ENCODE measurements at regions not wholly inside any gene's neighbourhood (a gene's known extent, or its start where the extent isn't known, plus 50 kb on each side); places are given as distances from the start of the nearest gene placed in this dataset.

- CTCF ChIA-PET, result no interaction called here
- H3K36me3 ChIP-seq (ENCODE audit: control insufficient read depth in 2 of 2, insufficient read depth in 1 of 2, low read length in 2 of 2), result no peaks in the 10 kb centered on the region
- POLR2A ChIA-PET, result no interaction called here
- H3K4me1 ChIP-seq (ENCODE audit: control insufficient read depth, insufficient read depth, low read length), result no peaks in the 10 kb centered on the region
- H3K9me3 ChIP-seq (ENCODE audit: control insufficient read depth, insufficient read depth, low read depth, low read length), result no peaks in the 10 kb centered on the region
- no peak overlapping the region for H3K4me3 ChIP-seq (ENCODE audit: low read depth, low read length)
- no peak overlapping the region for H3K27ac ChIP-seq (ENCODE audit: extremely low read depth, low read depth, low read length)
- TF ChIP-seq KLF10 (tag by site-specific recombination; IDR thresholded peaks at IDR 0.05), result no peak
- no peak for TF ChIP-seq SETDB1 (IDR thresholded peaks at IDR 0.05; ENCODE audit: insufficient read length, low read length)
- no peak for TF ChIP-seq BCL11B (tag by site-specific recombination; IDR thresholded peaks at IDR 0.05; ENCODE audit: low read depth)
- no peak for TF ChIP-seq ZBTB1 (tag by site-specific recombination; IDR thresholded peaks at IDR 0.05)
- TF ChIP-seq, protein P1, sequence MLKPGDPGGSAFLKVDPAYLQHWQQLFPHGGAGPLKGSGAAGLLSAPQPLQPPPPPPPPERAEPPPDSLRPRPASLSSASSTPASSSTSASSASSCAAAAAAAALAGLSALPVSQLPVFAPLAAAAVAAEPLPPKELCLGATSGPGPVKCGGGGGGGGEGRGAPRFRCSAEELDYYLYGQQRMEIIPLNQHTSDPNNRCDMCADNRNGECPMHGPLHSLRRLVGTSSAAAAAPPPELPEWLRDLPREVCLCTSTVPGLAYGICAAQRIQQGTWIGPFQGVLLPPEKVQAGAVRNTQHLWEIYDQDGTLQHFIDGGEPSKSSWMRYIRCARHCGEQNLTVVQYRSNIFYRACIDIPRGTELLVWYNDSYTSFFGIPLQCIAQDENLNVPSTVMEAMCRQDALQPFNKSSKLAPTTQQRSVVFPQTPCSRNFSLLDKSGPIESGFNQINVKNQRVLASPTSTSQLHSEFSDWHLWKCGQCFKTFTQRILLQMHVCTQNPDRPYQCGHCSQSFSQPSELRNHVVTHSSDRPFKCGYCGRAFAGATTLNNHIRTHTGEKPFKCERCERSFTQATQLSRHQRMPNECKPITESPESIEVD (tag by site-specific recombination; IDR thresholded peaks at IDR 0.05), result no peak
- TF ChIP-seq ZNF2 (tag by site-specific recombination; IDR thresholded peaks at IDR 0.05), result no peak
- no peak for TF ChIP-seq PRDM2 (tag by site-specific recombination; IDR thresholded peaks at IDR 0.05; ENCODE audit: borderline replicate concordance)
- TF ChIP-seq, protein P2, sequence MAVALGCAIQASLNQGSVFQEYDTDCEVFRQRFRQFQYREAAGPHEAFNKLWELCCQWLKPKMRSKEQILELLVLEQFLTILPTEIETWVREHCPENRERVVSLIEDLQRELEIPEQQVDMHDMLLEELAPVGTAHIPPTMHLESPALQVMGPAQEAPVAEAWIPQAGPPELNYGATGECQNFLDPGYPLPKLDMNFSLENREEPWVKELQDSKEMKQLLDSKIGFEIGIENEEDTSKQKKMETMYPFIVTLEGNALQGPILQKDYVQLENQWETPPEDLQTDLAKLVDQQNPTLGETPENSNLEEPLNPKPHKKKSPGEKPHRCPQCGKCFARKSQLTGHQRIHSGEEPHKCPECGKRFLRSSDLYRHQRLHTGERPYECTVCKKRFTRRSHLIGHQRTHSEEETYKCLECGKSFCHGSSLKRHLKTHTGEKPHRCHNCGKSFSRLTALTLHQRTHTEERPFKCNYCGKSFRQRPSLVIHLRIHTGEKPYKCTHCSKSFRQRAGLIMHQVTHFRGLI (tag by site-specific recombination; IDR thresholded peaks at IDR 0.05), result no peak
- no peak for TF ChIP-seq REST (tag by site-specific recombination; IDR thresholded peaks at IDR 0.05)
- TF ChIP-seq ZNF544 (tag by site-specific recombination; IDR thresholded peaks at IDR 0.05), result no peak
- no peak for TF ChIP-seq ZNF560 (tag by site-specific recombination; IDR thresholded peaks at IDR 0.05; ENCODE audit: borderline replicate concordance)
- TF ChIP-seq ZNF529 (tag by site-specific recombination; IDR thresholded peaks at IDR 0.05; ENCODE audit: insufficient replicate concordance), result no peak
- no peak for TF ChIP-seq GLI4 (tag by site-specific recombination; IDR thresholded peaks at IDR 0.05)
- no peak for TF ChIP-seq ZBTB48 (tag by site-specific recombination; IDR thresholded peaks at IDR 0.05)
- no peak for TF ChIP-seq ZNF626 (tag by site-specific recombination; IDR thresholded peaks at IDR 0.05)
- TF ChIP-seq ZNF274 (IDR thresholded peaks at IDR 0.05; ENCODE audit: low read length), result no peak
- no peak for TF ChIP-seq ZNF274 (tag by site-specific recombination; IDR thresholded peaks at IDR 0.05; ENCODE audit: borderline replicate concordance)
- TF ChIP-seq ZNF121 (tag by site-specific recombination; IDR thresholded peaks at IDR 0.05), result no peak
- TF ChIP-seq ZNF362 (tag by site-specific recombination; IDR thresholded peaks at IDR 0.05), result no peak
- TF ChIP-seq, protein P3, sequence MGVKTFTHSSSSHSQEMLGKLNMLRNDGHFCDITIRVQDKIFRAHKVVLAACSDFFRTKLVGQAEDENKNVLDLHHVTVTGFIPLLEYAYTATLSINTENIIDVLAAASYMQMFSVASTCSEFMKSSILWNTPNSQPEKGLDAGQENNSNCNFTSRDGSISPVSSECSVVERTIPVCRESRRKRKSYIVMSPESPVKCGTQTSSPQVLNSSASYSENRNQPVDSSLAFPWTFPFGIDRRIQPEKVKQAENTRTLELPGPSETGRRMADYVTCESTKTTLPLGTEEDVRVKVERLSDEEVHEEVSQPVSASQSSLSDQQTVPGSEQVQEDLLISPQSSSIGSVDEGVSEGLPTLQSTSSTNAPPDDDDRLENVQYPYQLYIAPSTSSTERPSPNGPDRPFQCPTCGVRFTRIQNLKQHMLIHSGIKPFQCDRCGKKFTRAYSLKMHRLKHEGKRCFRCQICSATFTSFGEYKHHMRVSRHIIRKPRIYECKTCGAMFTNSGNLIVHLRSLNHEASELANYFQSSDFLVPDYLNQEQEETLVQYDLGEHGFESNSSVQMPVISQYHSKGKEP (tag by site-specific recombination; IDR thresholded peaks at IDR 0.05), result no peak
- TF ChIP-seq TRIM28 (IDR thresholded peaks at IDR 0.05; ENCODE audit: borderline replicate concordance, low read length), result no peak
These were observed 141.5 kb downstream of the OR4C45 start for GRCh38 chr11:50174189-50174588.
